Fibroblast of skin of right quadriceps (primary cell): ENCODE measurements at regions not wholly inside any gene's neighbourhood (a gene's known extent, or its start where the extent isn't known, plus 50 kb on each side); places are given as distances from the start of the nearest gene placed in this dataset.
A peak's percentile ranks its signal among the peaks of the same experiment; 100 is the strongest.

ENCODE experiments used
- DNase-seq: peaks from one replicate; pipeline ENCODE4 v3.0.0-alpha.2; 2013

DNA sequence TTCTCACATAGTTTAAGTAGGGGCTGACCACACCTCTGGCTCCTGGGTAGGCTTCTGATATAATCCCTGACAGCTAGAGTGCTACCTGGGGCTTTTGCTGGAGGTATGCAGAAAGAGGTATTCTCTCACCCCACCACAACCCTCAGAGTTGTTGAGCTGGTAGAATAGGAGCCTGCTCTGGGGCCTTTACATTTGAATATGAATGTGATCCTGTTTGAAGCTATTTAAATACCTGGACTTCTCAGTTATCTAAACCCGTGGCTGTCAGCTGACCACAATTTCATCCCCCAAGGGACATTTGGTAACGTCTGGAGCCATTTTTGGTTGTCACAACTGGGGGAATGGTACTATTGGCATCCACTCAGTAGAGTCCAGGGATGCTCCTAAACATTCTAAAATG lies 669.1 kb downstream of the SATB2 start:
- no peak for DNase-seq

DNA sequence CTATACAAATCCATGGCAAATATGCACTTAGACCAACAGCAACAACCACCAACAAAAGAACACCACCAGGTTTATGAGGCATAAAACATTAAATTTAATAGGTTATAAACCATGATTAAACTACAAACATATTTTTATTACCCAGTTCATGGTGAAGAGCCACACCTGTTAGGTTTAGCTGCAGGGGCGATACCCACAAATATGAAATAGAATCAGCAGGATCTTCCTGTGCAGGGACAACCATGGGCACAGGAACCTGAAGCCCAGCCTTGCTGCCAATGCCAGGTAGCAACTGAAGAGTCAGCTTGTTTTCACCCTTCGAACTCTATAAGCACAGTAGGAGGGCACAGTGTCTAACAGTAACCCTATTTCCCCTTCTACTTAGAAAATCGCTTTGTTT lies 675.0 kb downstream of the SATB2 start:
- no peak for DNase-seq

GRCh38 chr2:198776616-198777406 lies 680.9 kb downstream of the SATB2 start:
- DNase-seq = no peak

- DNase-seq = no peak
Observed at GRCh38 chr2:198775737-198776136, 682.0 kb downstream of the SATB2 start.

DNA sequence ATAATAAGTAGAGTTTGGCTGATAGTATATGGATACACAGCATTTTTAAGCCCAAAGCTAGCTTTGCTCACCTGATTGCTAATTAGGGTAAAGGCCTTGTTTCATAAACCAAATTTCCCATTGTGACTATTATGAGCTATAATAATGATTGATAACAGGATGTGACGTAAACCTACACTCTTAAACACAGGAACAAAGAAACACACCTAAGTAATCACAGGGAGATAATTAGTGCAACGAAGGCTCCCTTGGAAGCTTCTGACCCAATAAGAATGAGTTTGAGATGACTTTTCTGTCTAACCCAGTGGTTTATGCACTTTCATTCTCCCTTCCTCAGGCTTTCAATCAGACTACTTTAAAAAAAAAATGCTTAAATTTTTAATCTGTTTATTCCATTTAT lies 683.2 kb downstream of the SATB2 start:
- DNase-seq = no peak

DNA sequence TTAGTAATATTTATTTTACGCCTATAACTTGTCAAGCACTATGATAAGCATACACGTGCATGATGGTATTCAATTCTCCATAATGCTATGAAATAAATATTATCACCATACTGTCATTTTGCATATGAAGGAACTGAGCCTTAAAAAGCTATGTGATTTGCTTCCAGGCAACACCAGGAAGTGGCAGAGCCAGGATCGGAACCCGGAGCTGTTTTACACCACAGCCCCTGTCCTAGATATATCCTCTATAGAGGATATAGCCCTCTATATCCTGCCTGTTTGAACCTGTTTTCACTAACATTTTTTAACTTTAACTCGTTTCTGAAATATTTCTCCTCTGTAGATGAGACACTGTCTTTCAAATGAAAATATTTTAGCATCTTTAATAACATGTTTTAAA lies 690.0 kb downstream of the SATB2 start:
- DNase-seq = no peak

DNA sequence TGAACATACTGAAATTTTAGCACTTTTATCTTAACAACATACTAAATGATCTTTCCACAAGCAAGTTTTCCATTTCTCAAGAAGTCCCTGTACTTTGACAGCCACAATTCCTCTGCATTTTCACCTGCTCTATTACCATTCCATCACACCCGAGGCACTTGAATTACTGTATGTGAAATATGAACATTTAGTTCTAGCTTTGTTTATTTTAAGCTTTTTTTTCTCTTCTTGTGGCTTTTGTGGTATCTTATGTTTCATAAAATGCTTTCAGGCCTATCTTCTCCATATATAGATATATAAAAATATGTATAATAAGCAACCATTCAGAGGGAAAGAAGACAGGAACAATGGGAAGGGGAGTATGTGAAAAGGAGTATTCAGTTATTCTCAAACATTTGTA lies 693.9 kb downstream of the SATB2 start:
- DNase-seq = peak; percentile 13

GRCh38 chr2:198762441-198762840 lies 695.3 kb downstream of the SATB2 start:
- DNase-seq = peak; percentile 1

GRCh38 chr2:198757069-198757468 lies 700.7 kb downstream of the SATB2 start:
- no peak for DNase-seq

DNA sequence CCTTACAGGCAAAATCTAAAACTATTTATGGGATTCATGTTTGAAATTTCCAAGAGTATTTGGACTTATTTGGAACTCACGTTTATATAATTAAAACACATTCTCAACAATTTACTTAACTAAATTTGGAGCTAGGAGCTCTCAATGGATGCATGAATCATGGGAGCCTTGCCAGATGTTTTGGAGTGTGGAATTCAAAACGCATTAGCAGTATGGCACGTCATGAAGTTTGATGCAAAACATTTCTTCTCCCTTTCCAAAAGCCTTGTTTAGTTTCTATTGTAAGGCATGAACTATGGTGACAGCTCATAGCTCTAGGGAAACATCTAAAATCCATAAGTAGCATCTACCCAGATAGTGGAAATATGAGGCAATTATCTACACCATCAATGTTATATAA lies 701.6 kb downstream of the SATB2 start:
- peak; percentile 90 for DNase-seq

DNA sequence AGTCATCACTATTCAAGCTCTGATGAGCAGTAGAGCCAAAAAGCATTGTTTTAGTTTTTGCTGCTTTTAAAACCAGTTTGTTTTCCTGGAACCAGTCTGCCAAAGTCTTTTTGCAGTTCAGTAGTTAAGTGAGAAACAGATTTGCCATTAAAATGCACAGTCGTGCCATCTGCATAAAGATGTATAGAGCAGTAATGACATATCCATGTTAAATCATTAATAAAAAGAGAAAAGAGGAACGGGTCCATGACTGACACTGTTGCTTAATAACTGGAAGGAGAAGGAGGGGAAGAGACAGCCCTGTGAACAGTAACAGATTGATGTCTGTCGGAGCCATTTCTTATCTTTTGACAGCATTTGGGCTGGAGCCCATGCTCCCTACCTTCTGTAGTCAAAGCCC lies 704.6 kb downstream of the SATB2 start:
- DNase-seq = no peak

DNA sequence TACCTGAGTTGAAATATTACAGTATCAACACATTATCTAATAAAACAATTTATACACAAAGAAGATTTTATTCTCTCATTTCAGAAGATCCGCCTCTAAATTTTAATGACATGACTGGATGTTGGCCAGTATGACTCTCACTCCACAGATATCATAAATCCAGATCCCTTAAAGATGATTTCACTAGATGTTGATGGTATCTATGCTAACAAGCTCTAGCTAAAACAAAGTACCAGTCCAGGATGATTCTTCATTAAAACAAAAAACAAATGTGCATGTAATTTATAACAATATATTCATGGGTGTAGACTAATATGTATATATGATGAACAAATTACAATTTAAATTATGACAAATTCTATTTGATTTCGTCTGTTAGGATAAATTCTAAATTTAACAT lies 708.4 kb downstream of the SATB2 start:
- DNase-seq = no peak

- DNase-seq = no peak
Observed at GRCh38 chr2:198731842-198732399, 725.8 kb downstream of the SATB2 start.

DNA sequence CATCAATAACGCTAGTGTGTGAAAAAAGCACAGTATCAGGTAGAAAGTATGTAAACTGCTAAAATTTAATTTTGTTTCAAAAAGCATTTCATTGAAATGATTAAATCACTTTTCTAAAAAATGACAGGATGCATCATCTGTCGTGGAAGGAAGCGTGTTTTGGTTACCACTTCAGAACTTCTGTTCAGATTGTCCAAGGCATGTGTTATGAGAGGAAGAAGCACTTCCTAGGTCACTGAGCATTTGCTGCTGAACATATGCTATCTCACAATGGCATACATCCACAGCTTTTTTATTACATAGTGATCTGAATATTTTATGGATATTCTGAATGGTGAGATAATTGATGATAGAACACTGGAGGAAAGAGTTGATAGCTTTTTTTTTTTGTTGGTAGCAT lies 737.5 kb downstream of the SATB2 start:
- DNase-seq = no peak

GRCh38 chr2:198717451-198717850 lies 740.3 kb downstream of the SATB2 start:
- DNase-seq = no peak

DNA sequence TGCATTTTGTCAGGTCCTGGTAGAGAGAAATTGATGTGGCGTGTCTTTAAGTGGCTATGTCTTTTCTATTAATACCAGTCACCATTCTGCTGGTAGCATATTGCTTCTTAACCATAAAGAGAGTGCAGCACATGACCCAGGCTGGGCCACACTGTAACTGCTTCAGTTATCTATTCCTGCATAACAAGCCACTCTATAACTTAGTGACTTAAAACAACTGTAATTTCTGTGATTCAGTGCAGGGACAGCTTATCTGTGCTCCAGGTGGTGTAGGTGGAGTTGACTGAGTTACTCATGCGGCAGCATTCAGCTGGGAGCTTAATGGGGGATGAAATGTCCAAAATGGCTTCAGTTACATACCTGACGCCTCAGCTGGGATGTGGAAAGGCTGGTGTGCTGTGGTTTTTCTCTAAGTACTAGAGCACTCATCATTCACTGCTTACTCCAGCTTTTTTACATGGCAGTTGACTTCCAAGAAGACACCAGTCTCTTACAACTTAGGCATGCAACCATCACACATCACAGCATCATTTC lies 742.4 kb downstream of the SATB2 start:
- no peak for DNase-seq

DNA sequence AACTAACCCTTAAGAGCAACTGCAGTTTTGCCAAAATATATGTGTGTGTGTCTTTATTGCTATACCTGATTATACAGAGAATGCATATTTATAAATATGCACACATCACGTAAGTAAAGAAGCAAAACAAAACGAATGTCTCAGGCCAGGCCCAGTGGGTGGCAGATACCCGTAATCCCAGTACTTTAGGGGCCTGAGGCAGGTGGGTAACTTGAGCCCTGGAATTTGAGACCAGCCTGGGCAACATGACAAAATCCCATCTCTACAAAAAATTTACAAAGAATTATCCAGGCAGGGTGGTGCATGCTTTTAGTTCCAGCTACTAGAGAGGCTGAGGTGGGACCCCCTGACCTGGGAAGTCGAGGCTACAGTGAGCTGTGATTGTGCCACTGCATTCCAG lies 745.3 kb downstream of the SATB2 start:
- DNase-seq = no peak

GRCh38 chr2:198711484-198711883 lies 746.3 kb downstream of the SATB2 start:
- no peak for DNase-seq

DNA sequence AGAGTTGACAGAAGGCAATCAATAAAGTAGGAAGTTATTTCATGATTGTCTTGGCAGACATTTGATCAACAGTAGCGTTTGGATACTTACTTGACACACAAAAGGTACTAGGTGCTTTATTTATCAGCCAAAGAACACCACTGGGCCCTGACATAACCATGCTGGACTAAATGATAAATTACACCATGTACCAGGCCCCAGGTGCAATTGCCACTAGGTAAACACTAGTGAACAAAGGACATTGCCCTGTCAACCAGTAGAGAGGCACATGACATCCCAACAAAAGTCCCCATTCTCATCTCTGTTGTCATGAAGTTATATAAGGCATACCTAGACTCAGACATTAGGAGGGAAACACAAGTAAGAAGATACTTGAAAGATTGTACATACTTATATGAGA lies 747.2 kb downstream of the SATB2 start:
- no peak for DNase-seq

GRCh38 chr2:198706476-198707082 lies 751.2 kb downstream of the SATB2 start:
- DNase-seq = peak; percentile 49

DNA sequence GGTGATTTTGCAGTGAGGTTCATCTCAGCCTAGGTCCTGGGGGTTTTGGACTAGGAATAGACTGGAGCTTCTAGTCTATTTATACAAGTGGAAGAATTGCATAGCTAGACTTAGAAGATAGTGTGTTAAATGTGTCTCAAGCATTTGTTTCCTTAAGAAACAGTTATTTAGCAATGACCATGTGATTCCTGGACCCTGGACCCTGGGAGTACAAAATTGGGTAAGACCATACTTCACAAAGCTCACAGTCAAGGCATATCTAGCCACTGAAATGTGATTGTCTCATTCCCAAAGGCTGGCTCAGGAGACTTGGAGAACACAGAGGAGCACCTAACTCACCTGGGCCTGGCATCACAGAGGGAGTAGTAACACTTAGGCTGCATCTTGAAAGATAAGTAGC lies 754.5 kb downstream of the SATB2 start:
- DNase-seq = no peak

GRCh38 chr2:198702796-198703195 lies 754.9 kb downstream of the SATB2 start:
- no peak for DNase-seq

DNA sequence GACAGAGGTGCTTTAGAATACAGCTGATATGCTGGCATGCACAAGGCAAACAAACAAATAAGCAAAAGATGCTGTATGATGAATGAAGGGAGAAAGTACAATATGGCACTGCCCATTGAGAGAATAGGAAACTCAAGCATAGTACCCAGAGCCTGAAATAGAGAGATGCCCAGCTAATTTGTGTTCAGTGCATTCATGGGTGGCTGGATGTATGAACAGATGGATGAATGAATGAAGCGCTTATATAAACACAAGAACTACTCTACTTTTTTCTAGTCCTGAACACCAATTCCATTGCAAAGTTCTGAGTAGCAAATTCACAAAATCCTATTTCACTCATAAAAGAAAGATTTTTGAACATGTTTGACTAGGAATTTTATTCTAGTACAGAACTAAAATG lies 756.3 kb downstream of the SATB2 start:
- DNase-seq = no peak

DNA sequence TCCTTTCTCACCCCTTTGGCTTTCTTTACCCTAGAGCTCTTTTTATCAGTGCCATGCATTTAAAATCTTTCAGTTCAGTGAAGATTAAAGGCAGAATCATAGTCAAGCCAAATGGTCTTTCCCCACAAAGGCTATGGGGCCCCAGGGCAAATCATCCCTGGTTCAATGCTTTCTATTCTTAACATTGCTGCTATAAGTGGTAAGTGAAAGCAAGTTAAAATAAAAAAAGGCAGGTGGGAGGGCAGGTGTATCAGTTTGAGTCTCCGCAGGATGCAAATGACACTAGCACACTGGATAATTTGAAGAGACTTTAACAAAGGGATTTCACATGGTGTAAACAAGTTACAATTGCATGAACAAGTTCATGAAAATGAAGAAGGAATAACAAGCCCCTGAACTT lies 757.4 kb downstream of the SATB2 start:
- DNase-seq = no peak
